VCaP (cell line): ENCODE measurements at regions not wholly inside any gene's neighbourhood (a gene's known extent, or its start where the extent isn't known, plus 50 kb on each side); places are given as distances from the start of the nearest gene placed in this dataset.
"Not testable (repeated sequence)": the region's sequence is repeated elsewhere in the genome, so short reads cannot be mapped to it uniquely, and the experiment has no call there.

Experiments used
- H3K27ac ChIP-seq: fragments of 450-650 bp; 2 replicates; pipeline ENCODE4 v1.5.1; 2017
- TF ChIP-seq, protein P1 (sequence below): fragments of 450-650 bp; conservative IDR thresholded peaks from 2 replicates; pipeline ENCODE4 v1.5.1; 2017; ENCODE audit warnings: mild to moderate bottlenecking, moderate library complexity

DNA sequence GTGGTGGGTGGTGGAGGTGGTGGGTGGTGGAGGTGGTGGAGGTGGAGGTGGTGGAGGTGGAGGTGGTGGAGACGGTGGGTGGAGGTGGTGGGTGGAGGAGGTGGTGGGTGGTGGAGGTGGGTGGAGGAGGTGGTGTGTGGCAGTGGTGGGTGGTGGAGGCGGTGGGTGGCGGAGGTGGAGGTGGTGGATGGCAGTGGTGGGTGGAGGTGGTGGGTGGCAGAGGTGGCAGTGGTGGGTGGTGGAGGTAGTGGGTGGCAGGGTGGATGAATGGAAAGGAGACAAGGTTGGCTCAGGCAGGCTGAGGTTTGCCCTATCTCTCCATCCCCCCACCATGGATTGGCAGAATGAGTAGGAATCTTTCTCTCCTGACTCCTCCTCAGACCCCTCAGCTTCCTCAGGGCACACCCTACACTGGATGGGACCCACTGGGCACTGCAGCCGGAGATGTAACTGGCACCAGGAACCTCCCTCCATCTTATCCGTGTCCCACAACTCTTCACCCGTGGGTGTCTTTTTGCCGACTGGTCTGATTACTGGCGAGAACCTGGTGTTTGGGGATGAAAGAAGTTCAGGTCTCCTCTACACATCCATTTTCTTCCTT, 166.3 kb downstream of the C9orf50 start:
- no peak overlapping the region for H3K27ac ChIP-seq
- TF ChIP-seq, protein P1, sequence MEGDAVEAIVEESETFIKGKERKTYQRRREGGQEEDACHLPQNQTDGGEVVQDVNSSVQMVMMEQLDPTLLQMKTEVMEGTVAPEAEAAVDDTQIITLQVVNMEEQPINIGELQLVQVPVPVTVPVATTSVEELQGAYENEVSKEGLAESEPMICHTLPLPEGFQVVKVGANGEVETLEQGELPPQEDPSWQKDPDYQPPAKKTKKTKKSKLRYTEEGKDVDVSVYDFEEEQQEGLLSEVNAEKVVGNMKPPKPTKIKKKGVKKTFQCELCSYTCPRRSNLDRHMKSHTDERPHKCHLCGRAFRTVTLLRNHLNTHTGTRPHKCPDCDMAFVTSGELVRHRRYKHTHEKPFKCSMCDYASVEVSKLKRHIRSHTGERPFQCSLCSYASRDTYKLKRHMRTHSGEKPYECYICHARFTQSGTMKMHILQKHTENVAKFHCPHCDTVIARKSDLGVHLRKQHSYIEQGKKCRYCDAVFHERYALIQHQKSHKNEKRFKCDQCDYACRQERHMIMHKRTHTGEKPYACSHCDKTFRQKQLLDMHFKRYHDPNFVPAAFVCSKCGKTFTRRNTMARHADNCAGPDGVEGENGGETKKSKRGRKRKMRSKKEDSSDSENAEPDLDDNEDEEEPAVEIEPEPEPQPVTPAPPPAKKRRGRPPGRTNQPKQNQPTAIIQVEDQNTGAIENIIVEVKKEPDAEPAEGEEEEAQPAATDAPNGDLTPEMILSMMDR: no peak

DNA sequence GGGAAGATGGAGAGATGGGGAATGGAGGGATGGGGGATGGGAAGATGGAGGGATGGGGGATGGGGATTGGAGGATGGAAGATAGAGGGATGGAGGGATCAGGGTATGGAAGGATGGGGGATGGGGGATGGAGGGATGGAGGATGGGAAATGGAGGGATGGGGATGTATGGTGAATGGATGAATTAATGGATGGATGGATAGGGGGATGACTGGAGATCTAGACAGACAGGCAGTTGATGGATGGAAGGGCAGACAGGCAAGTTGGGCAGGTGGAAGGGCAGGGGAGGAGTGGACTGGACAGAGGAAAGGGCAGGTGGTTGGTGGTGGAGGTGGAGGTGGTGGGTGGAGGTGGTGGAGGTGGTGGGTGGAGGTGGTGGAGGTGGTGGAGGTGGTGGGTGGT, 167.2 kb downstream of the C9orf50 start:
- no peak overlapping the region for H3K27ac ChIP-seq
- TF ChIP-seq, protein P1: no peak

DNA sequence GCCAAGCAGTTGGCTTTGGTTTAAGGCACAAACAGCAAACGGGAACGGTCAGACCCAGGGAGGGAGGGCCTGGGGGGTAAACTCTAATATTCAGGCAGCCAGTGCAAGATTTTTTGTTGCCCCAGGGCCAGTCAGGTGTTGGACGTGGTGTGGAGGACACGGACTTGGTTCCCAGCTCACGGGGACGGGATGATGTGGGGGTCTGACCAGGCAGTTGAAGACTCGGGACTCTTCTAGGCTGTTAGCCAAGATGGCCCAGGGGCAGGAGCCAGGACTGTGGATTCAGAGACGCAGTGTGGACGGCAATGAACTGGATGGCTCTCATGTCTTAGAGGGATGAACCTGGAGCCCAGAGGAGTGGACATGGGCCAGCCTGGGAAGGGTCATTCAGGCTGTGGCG, 169.2 kb downstream of the C9orf50 start:
- peak overlapping the region; percentile 81 for H3K27ac ChIP-seq
- TF ChIP-seq, protein P1: no peak

DNA sequence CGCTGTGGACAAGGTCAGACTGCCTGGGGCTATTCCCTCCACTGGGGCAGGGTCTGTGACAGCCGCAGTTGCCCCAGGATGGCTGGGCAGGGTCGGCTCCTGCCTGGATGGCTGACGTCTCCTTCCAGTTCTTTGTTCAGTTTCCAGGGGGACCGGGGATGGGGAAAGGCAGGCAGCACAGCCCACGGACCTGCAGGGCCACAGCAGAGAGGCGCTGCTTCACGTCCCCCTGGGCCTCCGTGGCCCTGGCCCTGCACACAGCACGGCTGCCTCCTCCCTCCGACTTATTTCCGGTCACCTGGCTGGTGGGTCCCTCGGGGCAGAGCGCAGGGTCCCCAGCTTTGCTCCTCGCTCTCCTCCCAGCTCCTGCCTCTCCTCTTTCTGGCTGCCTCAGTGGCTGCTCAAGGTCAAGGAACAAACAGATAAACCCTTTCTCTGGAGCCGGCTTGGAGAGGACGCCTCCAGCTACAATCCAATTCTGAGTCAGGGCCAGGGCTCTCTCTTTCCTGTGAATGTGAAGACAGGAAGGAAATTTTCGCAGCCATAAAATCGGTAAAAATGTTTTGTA, 169.7 kb downstream of the C9orf50 start:
- H3K27ac ChIP-seq: peak overlapping the region; percentile 81

DNA sequence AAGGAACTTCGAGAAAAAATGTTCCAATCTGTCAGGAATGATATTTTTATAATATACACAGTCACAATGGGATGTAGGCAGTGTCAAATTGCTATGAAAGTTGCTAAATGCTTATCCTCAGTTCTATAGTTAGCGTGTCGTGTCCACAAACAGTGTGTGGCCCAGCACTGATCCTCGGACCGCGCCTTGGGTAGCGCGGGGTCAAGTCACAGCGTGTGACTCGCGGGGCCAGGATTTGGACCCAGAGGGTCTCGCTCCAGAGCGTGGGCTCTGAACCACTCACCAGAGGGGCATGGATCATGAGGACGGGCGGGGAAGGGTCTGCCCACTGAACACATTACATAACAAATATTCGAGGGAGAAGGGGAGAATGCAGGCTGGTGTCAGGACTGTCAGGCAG, 171.8 kb downstream of the C9orf50 start:
- TF ChIP-seq, protein P1: no peak
- H3K27ac ChIP-seq: no peak overlapping the region

More for the DNA sequence above, 169.7 kb downstream of the C9orf50 start:
- TF ChIP-seq, protein P1: no peak

DNA sequence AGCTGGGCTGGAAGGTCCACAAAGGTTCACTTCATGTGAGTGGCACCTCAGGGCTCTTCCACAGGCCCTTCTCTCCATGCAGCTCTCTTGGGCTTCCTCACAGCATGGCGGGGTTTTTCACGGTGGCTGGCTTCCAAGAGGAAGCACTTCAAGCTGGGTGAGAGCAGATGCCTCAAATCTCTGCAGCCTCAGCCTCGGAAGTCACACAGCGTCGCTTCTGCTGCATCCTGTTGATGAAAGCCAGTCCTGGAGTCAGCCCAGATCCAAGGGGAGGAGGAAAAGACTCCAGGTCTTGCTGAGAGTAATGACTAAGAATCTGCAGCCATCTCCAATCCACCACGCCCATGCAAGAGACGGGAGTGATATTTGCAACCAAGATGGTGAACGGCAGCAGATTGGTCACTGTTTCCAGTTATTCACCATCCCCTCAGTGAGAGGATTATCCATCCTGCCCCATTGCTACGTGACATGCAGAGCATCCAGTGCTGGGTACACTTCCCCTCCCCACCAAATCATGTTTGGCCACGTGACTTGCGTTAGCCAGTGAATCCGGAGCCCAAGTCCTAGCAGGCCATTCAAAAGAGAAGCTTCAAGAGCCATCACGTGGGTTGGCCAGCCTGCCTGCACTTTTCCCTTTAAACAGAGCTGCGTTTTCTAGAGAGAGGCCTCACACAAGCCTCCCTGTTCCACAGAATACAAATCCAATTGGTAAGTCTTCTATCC, 173.9 kb downstream of the C9orf50 start:
- TF ChIP-seq, protein P1: no peak
- H3K27ac ChIP-seq: no peak overlapping the region

DNA sequence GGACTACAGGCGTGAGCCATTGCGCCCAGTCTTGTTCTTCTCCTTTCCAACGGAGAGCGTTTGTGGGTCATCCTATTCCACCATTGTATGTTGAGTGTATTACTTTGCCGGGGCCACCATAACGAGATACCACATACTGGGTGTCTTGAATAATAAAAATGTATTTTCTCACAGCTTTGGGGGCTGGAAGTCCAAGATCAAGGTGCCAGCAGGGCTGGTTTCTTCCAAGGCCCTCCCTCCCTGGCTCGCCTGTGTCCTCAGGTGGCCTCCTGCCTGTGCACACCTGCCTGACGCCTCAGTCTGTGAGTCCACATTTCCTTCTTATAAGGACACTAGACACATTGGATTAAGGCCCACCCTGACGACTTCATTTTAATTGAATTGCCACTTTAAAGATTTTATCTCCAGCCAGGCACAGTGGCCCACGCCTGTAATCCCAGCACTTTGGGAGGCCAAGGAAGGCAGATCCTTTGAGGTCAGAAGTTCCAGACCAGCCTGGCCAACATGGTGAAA, 175.1 kb downstream of the C9orf50 start:
- H3K27ac ChIP-seq: no peak overlapping the region
- TF ChIP-seq, protein P1: no peak

DNA sequence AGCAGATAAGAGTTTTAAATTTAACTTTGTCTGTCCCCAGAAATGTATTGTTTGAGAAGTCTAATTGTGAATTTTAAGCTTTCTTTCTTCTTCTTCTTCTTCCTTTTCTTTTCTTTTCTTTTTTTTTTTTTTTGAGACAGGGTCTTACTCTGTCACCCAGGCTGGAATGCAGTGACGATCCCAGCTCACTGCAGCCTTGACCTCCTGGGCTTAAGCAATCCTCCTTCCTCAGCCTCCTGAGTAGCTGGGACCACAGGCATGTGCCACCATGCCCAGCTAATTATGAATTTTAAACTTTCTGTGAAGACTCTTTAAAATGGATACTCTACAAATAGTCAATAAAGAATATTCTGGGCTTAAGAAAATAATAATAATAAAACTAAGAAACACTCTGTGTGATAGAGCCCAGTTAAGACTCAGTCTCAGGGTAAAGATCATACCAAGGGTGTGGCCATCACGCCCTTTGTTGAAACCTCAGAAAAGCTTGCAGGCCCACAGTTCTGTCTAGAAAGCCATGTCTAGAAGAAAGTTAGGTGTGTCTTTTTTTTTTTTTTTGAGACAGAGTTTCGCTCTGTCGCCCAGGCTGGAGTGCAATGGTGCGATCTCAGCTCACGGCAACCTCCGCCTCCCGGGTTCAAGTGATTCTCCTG, 177.3 kb downstream of the C9orf50 start:
- not testable (repeated sequence) for H3K27ac ChIP-seq
